ENCODE measurements at regions not wholly inside any gene's neighbourhood (a gene's known extent, or its start where the extent isn't known, plus 50 kb on each side); places are given as distances from the start of the nearest gene placed in this dataset.
"Not testable (repeated sequence)": the region's sequence is repeated elsewhere in the genome, so short reads cannot be mapped to it uniquely, and the experiment has no call there.

DNA sequence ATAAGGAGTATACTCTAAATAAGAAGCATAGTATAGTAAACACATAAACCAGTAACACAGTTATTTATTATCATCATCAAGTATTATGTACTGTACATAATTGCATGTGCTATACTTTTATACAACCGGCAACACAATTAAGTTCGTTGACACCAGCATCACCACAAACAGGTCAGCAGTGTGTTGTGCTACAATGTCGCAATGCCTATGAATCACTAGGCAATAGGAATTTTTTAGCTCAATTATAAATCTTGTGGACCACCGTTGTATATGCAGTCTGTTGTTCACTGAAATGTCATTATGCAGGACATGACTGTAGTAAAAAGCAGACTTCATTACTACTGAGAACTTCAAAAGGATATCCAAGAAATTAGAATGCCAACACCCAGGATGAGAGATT, 177.0 kb downstream of the PDCD6IP start:
- TF ChIP-seq, protein P1, sequence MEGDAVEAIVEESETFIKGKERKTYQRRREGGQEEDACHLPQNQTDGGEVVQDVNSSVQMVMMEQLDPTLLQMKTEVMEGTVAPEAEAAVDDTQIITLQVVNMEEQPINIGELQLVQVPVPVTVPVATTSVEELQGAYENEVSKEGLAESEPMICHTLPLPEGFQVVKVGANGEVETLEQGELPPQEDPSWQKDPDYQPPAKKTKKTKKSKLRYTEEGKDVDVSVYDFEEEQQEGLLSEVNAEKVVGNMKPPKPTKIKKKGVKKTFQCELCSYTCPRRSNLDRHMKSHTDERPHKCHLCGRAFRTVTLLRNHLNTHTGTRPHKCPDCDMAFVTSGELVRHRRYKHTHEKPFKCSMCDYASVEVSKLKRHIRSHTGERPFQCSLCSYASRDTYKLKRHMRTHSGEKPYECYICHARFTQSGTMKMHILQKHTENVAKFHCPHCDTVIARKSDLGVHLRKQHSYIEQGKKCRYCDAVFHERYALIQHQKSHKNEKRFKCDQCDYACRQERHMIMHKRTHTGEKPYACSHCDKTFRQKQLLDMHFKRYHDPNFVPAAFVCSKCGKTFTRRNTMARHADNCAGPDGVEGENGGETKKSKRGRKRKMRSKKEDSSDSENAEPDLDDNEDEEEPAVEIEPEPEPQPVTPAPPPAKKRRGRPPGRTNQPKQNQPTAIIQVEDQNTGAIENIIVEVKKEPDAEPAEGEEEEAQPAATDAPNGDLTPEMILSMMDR (IDR thresholded peaks at IDR 0.05; ENCODE audit: insufficient read depth, low read length), result no peak
- DNase-seq (ENCODE audit: low read depth), result no peak
- H3K4me3 ChIP-seq (ENCODE audit: low read depth, low read length), result no peak overlapping the region

DNA sequence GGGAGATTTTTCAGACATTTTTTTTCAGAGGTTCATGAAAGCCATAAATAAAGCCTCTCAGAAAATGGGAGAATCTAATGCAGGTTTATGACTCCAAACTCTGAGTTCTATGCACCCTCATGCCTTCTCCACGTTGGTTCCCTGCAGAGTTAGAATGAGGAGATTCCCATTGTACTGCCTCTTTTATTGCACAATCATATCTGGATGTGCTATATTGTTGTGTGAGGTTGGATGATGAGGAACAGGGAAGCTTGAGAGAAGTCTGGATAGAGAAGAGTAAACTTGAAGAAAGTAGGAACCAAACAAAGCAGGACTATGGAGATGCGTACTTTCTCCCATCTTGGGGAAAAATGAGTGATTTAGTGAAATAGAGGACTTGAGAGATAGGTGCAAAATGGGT, 178.8 kb downstream of the PDCD6IP start:
- DNase-seq (ENCODE audit: low read depth), result no peak
- TF ChIP-seq, protein P1 (IDR thresholded peaks at IDR 0.05; ENCODE audit: insufficient read depth, low read length), result no peak

DNA sequence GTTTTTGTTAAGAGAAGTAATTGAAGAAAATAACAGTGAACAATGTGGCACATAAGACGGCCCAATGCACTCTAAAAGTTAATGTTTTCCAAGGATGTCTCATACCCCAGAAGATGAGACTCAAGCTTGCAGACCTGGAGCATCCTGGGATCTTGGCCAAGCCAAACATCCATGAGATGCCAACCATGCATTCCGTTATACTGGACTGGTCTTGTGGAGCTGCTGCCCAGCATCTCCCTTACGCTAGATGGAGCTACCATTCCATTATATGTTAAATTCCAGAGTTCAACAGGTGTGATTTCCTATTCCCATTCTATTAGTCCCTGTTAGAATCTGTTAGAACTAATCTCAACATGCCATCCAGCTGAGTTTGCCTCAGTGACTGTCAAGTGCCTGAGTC, 181.8 kb downstream of the PDCD6IP start:
- TF ChIP-seq, protein P1 (IDR thresholded peaks at IDR 0.05; ENCODE audit: insufficient read depth, low read length), result peak; percentile 71
- H3K4me3 ChIP-seq (ENCODE audit: low read depth, low read length), result no peak overlapping the region
- DNase-seq (ENCODE audit: low read depth), result peak; percentile 68

More for the DNA sequence above, 178.8 kb downstream of the PDCD6IP start:
- H3K4me3 ChIP-seq (ENCODE audit: low read depth, low read length), result no peak overlapping the region

DNA sequence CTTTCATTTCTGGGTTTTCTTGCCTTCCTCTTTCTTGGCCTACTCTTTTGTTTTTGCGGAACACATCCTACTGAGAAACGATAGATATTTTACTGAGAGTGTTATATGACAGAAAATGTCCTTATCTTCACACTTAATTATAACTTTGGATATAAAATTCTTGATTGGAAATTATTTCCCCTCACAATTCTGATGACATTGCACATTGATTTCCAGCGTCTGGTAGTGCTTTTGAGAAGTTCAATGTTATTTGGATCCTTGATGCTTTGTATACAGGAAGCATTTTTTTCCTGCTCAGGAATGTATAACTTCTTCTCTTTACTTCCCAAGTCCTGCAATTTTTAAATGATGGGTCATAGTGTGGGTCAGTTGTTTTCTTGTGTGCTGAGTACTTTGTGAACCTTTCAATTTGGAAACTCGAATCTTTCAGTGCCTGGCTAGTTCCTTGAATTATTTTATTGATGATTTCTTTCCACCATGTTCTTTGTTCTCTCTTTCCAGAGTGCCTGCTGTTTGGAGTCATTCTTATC, 183.9 kb downstream of the PDCD6IP start:
- DNase-seq (ENCODE audit: low read depth), result no peak
- TF ChIP-seq, protein P1 (IDR thresholded peaks at IDR 0.05; ENCODE audit: insufficient read depth, low read length), result no peak
- no peak overlapping the region for H3K4me3 ChIP-seq (ENCODE audit: low read depth, low read length)

DNA sequence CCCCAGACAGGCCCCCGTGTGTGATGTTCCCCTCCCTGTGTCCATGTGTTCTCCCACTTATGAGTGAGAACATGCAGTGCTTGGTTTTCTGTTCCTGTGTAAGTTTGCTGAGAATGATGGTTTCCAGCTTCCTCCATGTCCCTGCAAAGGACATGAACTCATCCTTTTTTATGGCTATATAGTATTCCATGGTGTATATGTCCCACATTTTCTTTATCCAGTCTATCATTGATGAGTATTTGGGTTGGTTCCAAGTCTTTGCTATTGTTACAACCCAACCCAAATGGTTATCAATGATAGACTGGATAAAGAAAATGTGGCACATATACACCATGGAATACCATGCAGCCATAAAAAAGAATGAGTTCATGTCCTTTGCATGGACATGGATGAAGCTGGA, 184.5 kb downstream of the PDCD6IP start:
- not testable (repeated sequence) for H3K4me3 ChIP-seq (ENCODE audit: low read depth, low read length); DNase-seq (ENCODE audit: low read depth)

DNA sequence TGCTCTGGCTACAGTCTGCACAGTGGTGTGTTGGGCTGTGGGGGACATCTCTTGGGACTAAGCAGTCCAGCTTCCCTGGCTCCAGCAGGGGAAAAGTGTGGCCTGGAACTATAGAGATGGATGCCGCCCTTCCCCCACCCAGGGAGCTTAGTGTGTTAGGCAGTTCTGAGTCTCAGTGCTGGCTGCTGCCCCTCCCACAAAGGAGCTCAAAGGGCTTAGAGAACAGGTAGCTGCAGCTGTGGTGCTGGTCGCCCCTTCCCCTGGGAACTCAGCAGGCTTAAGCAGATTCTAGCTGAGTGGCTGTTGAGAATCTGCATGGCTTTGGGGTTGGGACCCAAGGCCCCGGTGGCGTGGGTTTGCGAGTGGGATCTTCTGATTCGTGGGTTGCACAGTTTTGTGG, 190.8 kb downstream of the PDCD6IP start:
- TF ChIP-seq, protein P1 (IDR thresholded peaks at IDR 0.05; ENCODE audit: insufficient read depth, low read length), result no peak
- H3K4me3 ChIP-seq (ENCODE audit: low read depth, low read length), result no peak overlapping the region
- DNase-seq (ENCODE audit: low read depth), result no peak

DNA sequence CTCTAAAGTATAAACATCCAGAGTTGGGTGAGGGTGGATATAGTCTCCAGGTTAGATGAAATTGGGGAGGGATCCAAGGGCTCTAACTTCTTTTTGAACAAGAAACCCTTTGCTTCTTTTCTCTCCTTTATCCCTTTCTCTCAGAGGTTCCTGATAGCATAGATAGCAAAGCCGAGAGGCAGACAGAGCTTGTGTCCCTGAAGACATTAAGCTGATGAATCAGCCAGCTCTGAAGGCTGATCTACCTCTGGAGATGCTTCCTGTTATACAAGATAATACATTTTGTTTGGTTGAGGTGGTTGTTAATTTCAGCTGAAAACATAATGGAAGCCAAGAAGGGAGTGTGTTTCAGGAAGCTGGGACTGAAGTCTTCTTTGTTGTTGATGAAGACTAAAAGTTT, 193.2 kb downstream of the PDCD6IP start:
- H3K4me3 ChIP-seq (ENCODE audit: low read depth, low read length), result no peak overlapping the region
- TF ChIP-seq, protein P1 (IDR thresholded peaks at IDR 0.05; ENCODE audit: insufficient read depth, low read length), result no peak
- DNase-seq (ENCODE audit: low read depth), result no peak
